IMR-90 (cell line): ENCODE measurements at regions not wholly inside any gene's neighbourhood (a gene's known extent, or its start where the extent isn't known, plus 50 kb on each side); places are given as distances from the start of the nearest gene placed in this dataset.

Experiments used
- BHLHE40 ChIP-seq: fragments of 150-350 bp; IDR thresholded peaks from 2 replicates; pipeline ENCODE4 v1.6.1; 2016; ENCODE audit warnings: mild to moderate bottlenecking, low read depth, low read length
- CTCF ChIP-seq: conservative IDR thresholded peaks from 2 replicates; pipeline ENCODE4 v1.5.1; 2012; ENCODE audit warnings: mild to moderate bottlenecking, low read depth, low read length, improper control_type of control experiment
- ELK1 ChIP-seq: fragments of 150-350 bp; IDR thresholded peaks from 2 replicates; pipeline ENCODE4 v1.6.1; 2016; ENCODE audit warnings: low read depth, mild to moderate bottlenecking, low read length, moderate library complexity, borderline replicate concordance
- FOS ChIP-seq: fragments of 150-350 bp; IDR thresholded peaks from 2 replicates; pipeline ENCODE4 v1.6.1; 2016; ENCODE audit warnings: low read depth, low read length
- POLR2A ChIP-seq: IDR thresholded peaks from 2 replicates; pipeline ENCODE4 v1.6.1; 2012; ENCODE audit warnings: mild to moderate bottlenecking, low read depth, low read length
- RAD21 ChIP-seq: IDR thresholded peaks from 2 replicates; pipeline ENCODE4 v1.6.1; 2012; ENCODE audit warnings: low read length, improper control_type of control experiment
- RFX5 ChIP-seq: IDR thresholded peaks from 2 replicates; pipeline ENCODE4 v1.8.0; 2012; ENCODE audit warnings: low read depth, mild to moderate bottlenecking, low read length, moderate library complexity
- SMC3 ChIP-seq: fragments of 150-350 bp; IDR thresholded peaks from 2 replicates; pipeline ENCODE4 v1.6.1; 2016; ENCODE audit warnings: low read depth, mild to moderate bottlenecking, antibody characterized with exemption, low read length, moderate library complexity

GRCh38 chr10:53601260-53601875 is 828.8 kb upstream of the MBL2 start:
- TF ChIP-seq CTCF (peak; percentile 75), RFX5 (no peak), POLR2A (no peak), ELK1 (no peak), RAD21 (peak; percentile 57), SMC3 (peak; percentile 42; the same call in 1 of the 2 replicates), BHLHE40 (no peak), FOS (no peak)
